ENCODE measurements at regions not wholly inside any gene's neighbourhood (a gene's known extent, or its start where the extent isn't known, plus 50 kb on each side); places are given as distances from the start of the nearest gene placed in this dataset.

DNA sequence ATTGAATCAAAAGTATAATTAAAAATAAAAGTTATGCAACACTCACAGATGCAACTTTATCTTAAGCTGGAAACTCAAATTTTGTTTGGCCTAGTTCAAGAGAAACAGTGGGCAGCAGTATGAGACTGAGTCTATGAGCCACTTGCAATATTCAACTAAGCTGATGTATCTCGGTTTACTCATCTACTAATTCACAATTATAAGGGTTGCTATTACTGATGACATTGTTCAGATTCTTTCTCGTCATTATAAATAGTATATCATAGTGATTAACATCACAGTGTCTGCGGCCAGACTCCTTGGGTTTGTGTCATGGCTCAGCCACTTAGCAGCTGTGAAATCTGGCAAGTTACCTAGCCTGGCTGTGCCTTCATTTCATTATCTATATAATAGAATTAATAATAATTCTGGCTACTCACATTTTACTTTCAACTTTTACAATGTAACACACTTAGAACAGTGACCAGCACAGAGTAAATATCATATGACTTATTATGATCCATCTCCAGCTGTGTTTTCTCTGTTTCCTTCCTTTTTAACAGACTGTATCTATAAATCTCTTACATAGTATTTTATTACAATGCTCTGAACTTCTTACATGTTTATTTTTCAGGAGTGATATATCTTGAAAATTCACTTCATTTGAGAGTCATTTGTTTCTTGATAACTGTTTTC is 194.3 kb upstream of the RGS18 start:
- no peak overlapping the region for H3K18ac ChIP-seq (ENCODE audit: low read depth, low read length)
- in situ Hi-C loops (cut with MboI; ENCODE audit: low sequenced_read_pairs), result no loop called here
- no peak overlapping the region for H2BK5ac ChIP-seq (ENCODE audit: low read depth, low read length, poor library complexity, severe bottlenecking)
- peak; percentile 15 for DNase-seq
- no peak overlapping the region for H3K27ac ChIP-seq (ENCODE audit: insufficient read depth, low read length)
- H2BK20ac ChIP-seq (ENCODE audit: low read depth, low read length), result no peak overlapping the region
- H4K5ac ChIP-seq (ENCODE audit: low read depth, low read length), result no peak overlapping the region
- ATAC-seq (ENCODE audit: low read depth), result peak; percentile 21
- dilution Hi-C loops (cut with HindIII; ENCODE audit: low sequenced_read_pairs, unreplicated experiment), result no loop called here
- H3K79me1 ChIP-seq (ENCODE audit: low read depth in 1 of 2, low read length in 2 of 2), result no peaks in the 10 kb centered on the region
- no peak overlapping the region for H4K8ac ChIP-seq (ENCODE audit: low read depth in 2 of 2, low read length in 2 of 2)
- H3K27me3 ChIP-seq (ENCODE audit: control insufficient read depth, insufficient read depth, low read length), result no peaks in the 10 kb centered on the region
- no peak overlapping the region for H3K9ac ChIP-seq (ENCODE audit: low read depth, low read length)
- H3K4me1 ChIP-seq (ENCODE audit: control insufficient read depth, insufficient read depth, low read length), result no peaks in the 10 kb centered on the region
- no peak overlapping the region for H4K91ac ChIP-seq (ENCODE audit: insufficient read depth, low read depth, low read length)
- H3K56ac ChIP-seq (ENCODE audit: extremely low read depth, insufficient read depth, low read length), result no peak overlapping the region
- no peaks in the 10 kb centered on the region for H4K20me1 ChIP-seq (ENCODE audit: insufficient read depth, low read length)
- no peak overlapping the region for H2AK5ac ChIP-seq (ENCODE audit: low read depth, low read length)
- no peak overlapping the region for H3K4me2 ChIP-seq (ENCODE audit: low read depth, low read length)
- no peaks in the 10 kb centered on the region for H3K36me3 ChIP-seq (ENCODE audit: control insufficient read depth, insufficient read depth, low read length)
- no peak overlapping the region for H3K23ac ChIP-seq (ENCODE audit: low read depth, low read length)
- no peak overlapping the region for H2AFZ ChIP-seq (replicated peaks; ENCODE audit: low read length, poor library complexity)
- no peak overlapping the region for H2BK15ac ChIP-seq (ENCODE audit: low read depth, low read length)
- intact Hi-C loops (cut with micrococcal nuclease), result no loop called here
- no peak overlapping the region for H2AK9ac ChIP-seq (replicated peaks; ENCODE audit: low read depth, low read length, poor library complexity)
- no peak overlapping the region for H2BK120ac ChIP-seq (ENCODE audit: low read depth, low read length)
- H3K14ac ChIP-seq (replicated peaks; ENCODE audit: low read depth, low read length), result no peak overlapping the region
- 0 out of 2 replicates have a peak, but pooled peaks cover 3% of the 10 kb centered on the region for H3K9me1 ChIP-seq (ENCODE audit: insufficient read depth, low read length)
- WGBS, 2 experiments (ENCODE audit: extremely low coverage in 2 of 2, insufficient read length in 1 of 2), result no CpG with 5 or more reads among the region's 3 CpGs
- POLR2A ChIA-PET (ENCODE audit: unreplicated experiment), result no interaction called here
- no TSS peak for BruUV-seq (replicated peaks)
- CTCF ChIA-PET, result interaction anchor here (0.6 to 0.8 kb wide), 2 partner anchors 341 to 456 kb away, joined by 3 to 6 read pairs; no protein-coding TSS in a partner anchor
- no peak overlapping the region for H3K4ac ChIP-seq (ENCODE audit: low read depth, low read length)
- no peaks in the 10 kb centered on the region for H3K9me3 ChIP-seq (ENCODE audit: control insufficient read depth, insufficient read depth, low read length)
- TF ChIP-seq MAFK (IDR thresholded peaks at IDR 0.05; ENCODE audit: low read depth, low read length), result no peak
- peak; percentile 40; the same call in 1 of the 2 replicates for TF ChIP-seq CEBPB (IDR thresholded peaks at IDR 0.05; ENCODE audit: low read depth, low read length)
- TF ChIP-seq, protein P1, sequence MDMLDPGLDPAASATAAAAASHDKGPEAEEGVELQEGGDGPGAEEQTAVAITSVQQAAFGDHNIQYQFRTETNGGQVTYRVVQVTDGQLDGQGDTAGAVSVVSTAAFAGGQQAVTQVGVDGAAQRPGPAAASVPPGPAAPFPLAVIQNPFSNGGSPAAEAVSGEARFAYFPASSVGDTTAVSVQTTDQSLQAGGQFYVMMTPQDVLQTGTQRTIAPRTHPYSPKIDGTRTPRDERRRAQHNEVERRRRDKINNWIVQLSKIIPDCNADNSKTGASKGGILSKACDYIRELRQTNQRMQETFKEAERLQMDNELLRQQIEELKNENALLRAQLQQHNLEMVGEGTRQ (IDR thresholded peaks at IDR 0.05; ENCODE audit: low read depth, low read length), result no peak
- TF ChIP-seq RFX5 (IDR thresholded peaks at IDR 0.05; ENCODE audit: low read depth, low read length), result no peak
- H3K4me3 ChIP-seq (ENCODE audit: insufficient read depth, low read depth, low read length), result no peak overlapping the region

All from IMR-90 (cell line).